ENCODE measurements at regions not wholly inside any gene's neighbourhood (a gene's known extent, or its start where the extent isn't known, plus 50 kb on each side); places are given as distances from the start of the nearest gene placed in this dataset.

DNA sequence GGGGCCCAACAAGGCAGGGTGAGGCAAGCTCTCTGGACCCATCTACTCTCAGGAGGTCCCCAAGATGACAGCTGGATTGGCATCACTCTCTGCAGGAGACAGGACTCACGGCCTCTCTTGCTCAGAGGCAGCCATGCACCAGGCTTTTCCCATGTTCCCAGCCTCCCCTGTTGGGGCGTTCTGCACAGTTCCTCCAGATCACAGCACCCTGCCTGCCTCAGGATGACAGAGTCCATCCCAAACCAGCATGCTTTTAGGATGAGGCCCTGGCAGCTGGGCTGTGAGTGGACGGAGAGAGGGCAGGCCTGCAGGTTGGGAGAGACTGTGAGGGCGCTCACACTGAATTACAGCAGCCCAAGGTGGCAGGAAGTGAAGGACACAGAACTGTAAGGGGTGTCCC, 143.2 kb upstream of the MLN start:
- TF ChIP-seq, protein P1, sequence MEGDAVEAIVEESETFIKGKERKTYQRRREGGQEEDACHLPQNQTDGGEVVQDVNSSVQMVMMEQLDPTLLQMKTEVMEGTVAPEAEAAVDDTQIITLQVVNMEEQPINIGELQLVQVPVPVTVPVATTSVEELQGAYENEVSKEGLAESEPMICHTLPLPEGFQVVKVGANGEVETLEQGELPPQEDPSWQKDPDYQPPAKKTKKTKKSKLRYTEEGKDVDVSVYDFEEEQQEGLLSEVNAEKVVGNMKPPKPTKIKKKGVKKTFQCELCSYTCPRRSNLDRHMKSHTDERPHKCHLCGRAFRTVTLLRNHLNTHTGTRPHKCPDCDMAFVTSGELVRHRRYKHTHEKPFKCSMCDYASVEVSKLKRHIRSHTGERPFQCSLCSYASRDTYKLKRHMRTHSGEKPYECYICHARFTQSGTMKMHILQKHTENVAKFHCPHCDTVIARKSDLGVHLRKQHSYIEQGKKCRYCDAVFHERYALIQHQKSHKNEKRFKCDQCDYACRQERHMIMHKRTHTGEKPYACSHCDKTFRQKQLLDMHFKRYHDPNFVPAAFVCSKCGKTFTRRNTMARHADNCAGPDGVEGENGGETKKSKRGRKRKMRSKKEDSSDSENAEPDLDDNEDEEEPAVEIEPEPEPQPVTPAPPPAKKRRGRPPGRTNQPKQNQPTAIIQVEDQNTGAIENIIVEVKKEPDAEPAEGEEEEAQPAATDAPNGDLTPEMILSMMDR (IDR thresholded peaks at IDR 0.05; ENCODE audit: low read depth, low read length, poor library complexity, severe bottlenecking), result no peak
- TF ChIP-seq EZH2phosphoT487 (IDR thresholded peaks at IDR 0.05; ENCODE audit: borderline replicate concordance, low read length), result no peak
